ENCODE measurements at regions not wholly inside any gene's neighbourhood (a gene's known extent, or its start where the extent isn't known, plus 50 kb on each side); places are given as distances from the start of the nearest gene placed in this dataset.

DNA sequence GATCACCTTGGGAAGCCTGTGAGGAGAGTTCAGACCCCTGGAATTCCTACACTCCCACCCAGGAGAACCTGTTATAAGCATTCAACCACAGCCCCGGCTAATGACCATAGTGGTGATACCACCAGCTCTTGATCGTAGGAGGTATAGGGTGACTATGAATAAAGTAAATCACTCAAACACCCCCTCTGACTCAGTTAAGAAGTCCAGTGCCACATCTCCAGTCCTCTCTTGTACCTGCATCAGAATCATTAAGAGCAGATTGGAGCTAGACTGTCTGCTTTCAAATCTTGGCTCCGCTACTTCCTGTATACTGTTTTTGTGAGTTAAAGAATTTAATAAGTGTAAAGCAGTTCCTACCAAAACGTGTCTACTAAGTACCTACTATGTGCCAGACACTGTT lies 565.1 kb upstream of the DIPK2B start:
- DNase-seq = no peak

DNA sequence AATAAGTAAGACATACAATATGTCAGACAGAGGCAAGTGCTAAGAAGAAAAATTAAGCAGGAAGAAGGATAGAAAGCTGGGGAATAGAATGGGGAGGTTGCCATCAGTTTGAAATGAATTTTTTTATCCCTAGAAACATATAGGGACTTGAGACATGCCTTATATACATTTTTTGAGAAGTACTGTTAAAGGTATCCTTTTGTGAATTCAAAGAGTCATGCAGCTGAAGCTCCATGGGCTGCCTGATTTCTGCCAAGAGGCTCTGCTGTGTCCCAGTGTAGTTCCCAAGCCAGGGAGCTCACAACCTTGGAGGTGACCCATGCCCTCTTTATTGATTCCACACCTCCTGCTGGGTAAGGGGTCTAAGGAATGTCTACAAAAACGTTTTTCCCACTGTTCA lies 564.6 kb upstream of the DIPK2B start:
- DNase-seq = no peak

DNA sequence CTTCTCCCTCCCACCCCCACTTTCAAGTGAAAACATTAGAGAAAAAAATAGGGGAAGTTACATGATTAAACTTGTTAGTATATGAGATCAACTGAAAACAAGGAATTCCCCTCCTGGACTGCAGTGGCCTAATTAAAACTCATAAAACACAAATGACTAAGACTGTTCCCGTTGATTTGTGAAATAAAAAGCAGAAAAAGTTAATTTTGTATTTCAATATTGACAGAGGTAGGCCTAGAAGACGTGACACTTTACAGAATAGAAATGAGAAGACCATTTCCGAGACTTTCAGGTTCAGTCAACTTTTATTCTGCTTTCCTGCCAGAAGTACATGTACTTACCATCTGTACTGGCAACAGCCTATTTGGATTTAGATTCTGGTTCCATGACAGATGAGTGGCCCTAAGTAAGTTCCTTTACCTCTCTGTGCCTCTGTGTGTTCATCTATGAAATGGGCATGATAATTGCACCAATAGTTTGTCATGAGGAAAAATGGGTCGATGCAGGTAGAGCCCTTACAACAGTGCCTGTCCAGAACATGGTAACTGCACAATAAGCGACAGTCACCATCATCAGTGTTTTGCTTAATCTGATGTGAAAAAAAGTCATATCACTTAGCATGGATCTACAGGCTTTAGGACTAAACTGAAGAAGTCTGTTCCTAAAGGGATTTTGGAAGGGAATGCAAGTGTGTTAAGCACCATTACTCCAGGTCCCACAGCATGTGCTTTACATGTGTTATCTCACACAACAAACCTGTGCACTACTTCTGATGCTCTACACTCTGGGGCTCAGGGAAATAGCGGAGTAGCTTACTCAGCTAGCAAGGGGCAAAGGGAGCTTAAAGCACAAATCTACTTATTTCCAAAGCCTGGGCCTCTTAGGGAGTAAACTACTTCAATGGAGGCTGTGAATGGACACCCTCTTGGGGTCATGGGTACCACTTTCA lies 562.3 kb upstream of the DIPK2B start:
- DNase-seq = no peak

DNA sequence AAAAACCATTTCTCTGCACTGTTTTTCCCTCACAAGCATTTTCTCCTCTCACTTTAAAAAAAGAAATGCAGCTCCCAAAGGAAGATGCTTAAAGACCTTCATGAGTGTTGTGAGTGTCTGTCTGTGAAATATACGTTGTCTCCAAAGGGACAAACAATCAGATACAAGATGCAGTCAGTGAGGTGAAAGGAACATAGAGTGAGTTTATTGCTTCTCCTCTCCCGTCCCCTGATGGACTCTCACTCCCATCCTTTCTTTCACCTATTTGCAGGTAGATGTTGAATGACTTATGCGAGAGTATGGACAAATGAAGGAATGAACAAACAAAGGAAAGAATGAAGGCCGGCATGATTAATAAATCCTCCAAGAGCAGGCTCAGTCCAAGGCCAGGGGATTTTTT lies 561.2 kb upstream of the DIPK2B start:
- DNase-seq = no peak

DNA sequence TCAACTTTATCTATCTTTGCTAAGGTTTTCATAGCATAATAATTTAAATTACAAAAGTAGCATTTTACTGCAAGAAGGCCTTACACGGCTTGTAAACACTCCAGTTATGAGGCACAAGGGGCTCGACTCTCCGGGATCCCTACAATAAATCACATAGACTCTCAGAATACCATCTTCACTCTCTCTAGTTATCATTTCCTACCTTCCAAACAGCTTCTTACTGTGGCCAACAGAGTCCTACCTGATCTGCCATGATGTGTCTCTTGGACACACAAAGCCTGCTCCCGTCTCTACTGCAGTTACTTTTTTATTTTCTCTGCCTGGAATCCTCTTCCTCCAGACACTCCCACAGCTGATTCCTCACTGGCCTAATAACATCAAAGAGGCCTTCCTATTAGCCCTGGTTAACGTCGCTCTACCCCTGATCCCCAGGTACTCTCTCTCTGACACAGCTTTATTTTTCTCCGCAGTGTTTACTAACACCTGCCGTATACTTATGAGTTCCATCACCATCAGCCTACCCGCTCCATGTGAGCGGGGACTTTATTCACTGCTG lies 559.6 kb upstream of the DIPK2B start:
- no peak for DNase-seq

DNA sequence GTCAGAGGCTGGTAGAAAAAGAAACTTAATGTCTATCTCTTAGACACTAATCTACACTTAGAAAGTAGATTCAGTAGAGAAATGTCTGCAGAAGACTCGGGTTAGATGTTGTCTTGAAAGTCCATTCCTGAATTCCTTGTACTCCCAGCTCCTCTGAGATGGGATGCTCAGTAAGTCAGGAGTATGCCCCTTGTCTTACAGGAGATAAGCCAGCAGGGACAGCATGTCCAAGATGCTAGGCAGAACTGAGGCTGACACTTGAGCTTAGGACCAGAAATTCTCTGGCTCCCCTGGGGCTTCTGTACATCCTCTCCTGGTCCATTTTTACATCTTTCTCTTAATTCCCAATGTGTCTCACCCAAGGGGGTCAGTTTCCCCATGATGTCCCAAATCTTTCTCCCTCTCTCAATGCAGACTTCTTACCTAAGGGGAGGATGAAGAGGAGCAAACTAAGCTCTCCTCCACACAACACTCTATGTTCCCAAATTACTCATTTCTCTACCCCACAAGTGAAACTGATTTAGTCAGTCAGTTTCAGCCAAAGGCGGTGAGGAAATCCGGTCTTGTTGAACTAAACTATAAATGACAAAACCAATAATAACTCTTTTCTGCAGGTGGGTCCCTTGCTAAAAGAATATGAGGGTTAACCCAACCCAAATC lies 558.2 kb upstream of the DIPK2B start:
- DNase-seq = no peak

DNA sequence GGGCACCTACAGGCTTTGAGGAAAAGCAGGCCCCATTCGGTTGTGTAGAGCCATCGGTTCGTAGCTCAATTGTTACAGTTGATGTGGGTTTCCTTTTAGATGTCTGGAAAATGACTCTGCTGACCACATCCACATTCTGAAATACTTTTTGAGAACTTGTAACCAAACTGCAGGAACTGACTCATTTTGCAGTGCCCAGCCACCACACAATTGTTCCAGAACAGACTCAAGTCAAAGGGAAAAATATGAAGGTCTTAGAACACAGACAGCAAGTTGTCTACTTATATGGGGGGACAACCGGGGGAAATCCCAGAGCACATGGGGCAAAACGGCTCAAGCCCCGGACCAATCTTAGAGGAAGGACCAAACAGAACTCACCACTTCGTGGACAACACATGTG lies 557.6 kb upstream of the DIPK2B start:
- DNase-seq = peak; percentile 58

DNA sequence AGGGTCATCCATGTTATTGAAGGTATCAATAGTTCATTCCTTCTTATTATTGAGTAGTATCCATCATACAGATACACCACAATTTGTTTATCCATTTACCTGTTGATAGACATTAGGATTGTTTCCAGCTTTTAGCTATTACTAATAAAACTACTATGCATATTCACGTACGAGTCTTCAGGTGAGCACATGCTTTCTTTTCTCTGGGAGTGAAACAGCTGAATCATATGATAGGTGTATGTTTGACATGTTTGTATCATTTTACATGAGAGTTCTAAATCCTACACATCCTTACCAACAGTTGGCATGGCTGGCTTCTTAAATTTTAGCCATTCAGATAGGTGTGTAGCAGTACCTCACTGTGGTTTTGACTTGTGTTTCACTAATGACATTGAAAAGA lies 556.6 kb upstream of the DIPK2B start:
- no peak for DNase-seq

DNA sequence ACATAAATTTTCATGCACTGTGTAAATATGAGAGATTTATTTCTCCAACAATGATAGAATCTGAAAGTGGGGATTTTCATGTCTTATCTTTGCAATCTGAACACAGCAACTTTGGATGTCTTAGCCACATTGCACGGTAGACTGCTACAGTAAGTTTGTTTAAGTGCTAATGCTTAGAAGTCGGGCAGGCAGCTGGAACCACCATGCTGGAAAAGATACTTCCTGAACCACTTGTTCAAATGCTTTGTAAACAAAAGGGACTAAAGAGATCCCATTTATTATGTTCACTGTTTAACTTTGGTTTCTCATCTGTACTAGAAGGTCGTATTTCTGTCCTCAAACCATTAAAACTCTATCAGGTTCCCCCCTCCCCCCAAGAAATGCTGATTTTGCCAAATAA lies 555.9 kb upstream of the DIPK2B start:
- no peak for DNase-seq

DNA sequence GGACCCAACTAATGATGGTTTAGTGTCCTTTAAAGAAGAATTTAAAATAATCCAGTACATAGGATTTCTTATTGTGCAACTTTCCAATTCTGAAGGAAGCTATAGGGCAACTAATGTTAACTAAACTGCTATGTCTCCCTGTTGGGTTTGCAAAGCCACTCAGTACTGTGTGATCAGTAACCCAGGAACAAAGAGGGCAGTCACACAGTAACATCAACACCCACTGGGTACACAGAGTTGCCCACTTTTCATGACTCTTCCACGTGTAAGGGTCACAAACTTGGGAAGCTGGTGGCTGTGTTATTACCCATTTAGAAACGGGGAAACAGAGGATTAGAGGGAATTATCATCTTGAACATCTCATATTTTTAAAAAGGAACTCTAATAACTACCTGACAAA lies 555.0 kb upstream of the DIPK2B start:
- no peak for DNase-seq

DNA sequence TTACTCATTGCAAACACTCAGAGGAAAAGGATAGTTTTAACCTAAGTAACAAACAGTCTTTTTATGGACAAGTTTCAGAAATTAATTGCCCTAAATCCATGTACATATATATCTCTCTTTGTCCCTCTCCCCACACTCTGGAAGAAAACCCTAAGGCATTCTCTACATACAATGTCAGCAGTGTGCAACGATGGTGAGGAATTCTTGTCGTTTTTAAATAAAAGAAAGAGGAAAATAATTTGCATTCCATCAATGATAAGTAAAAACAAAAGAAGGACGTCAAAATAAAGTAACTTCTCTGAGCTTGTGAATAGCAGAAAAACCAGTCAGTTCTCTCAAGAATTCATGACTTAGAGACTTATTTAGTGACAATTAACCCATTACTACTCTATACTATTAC lies 550.5 kb upstream of the DIPK2B start:
- no peak for DNase-seq

DNA sequence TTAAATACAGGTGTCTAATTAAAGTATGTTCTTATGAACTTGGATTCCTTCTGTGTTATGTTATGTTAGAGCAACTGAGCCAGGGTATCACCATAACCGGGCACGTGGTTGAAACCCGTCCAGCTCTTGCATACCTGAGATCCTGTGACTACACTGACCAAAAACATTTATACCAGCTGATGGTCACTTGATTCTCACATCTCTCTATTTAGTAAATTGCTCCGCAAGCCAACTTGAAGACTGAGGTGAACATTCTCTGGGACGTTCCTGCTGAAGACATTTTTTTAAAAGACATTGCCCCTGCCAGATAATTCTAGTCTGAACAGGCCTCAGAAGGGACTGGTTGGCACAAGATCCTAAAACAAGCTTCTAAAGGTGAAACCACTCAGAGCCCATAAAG lies 550.0 kb upstream of the DIPK2B start:
- DNase-seq = no peak

DNA sequence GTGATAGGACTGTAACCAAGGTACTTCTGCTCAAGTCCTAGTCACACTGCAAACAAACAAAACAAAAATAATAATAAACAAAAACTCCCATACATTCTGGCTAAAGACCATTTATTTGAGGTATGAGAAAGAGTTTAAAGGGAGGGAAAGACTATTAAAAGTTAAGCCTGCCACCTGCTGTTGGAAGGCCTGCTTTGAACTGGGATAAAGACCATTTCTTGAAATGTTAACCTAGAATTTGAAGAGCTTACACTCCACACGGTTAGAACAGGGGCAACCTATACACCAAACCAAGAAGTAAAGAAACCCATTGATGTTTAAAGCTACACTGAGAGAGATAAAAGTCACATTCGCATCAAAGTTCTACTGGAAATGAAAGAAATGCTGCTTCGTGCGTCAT lies 548.7 kb upstream of the DIPK2B start:
- no peak for DNase-seq

DNA sequence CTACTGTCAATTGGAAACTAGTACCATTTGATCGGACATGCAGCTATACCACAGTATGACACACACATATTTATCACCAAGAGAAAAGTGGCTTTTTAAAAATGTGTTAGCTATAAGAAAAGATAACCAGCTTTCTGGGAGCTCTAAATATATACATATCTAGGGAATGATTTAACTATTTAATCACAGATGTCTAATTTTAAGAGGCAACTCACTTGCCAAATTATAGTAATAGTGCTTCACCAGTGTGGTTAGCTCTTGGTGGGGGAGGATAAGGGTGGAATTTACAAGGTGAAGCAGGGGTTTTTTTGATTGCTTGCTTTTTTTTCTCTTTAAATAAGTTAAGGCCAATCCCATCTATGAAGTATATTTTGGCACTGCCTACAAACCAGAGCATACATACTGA lies 547.7 kb upstream of the DIPK2B start:
- DNase-seq = no peak

DNA sequence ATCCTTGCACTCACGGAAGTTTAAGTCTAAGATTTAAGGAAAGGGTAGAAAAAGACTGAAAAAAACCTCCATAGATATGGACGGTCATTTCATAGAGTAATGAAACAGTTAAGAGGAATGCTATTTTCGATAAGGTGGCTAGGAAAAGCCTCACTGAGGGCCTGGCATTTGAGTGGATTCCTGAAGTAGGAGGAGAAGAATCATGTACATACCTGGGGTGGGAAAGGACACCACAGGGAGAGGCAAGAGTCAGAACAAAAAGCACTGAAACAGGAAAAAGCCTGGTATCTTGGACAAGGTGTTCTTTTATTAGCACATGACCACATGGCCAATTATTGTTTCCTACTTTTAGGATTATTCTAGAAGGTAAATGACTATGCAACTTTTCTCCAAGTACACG lies 547.2 kb upstream of the DIPK2B start:
- no peak for DNase-seq

DNA sequence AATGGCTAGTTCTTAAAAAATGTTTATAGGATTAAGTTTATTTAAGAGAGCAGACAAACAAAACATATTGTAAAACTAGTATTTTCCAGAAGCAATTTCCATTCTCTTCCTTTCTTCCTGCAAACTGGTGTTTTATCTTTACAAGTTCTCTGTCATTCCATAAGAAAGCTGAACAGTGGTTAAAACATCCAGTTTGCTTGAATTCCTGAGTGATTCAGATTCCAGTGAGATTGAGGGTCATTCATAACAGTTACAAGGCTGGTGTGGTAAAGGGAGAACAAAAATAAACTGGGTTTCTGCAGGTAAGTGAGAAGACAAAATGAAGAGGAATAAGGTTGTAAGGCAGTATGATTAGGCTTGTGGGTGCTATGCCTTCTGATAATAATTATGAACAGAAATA lies 544.8 kb upstream of the DIPK2B start:
- no peak for DNase-seq

DNA sequence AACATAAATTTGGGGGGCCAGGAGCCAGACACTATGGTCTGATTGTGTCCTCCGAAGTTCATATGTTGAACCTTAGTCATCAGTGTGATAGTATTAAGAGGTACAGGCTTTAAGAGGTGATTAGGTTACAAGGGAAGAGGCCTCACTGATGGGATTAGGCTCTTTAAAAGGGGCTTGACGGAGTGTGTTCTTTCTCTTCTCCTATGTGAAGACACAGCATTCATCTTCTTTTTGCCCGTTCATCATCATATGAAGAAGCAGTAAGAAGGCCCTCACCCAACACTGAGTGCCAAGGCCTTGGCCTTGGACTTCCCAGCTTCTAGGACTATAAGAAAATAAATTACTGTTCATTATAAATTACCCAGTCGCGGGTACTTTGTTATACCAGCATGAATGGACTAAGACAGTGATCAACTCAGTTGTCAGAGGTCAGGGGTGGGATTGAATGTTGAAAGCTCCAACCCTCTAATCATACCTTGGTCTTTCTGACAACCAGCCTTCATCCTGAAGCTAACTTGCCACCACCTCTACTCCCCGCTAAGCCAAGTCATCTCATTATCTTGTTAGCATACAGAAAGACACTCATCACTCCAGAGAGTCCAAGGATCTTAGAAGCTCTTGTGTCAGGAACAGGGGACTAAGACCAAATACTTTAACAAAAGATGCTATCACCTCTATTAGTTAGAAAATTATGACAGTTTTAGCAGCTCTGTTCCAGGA lies 543.4 kb upstream of the DIPK2B start:
- no peak for DNase-seq

DNA sequence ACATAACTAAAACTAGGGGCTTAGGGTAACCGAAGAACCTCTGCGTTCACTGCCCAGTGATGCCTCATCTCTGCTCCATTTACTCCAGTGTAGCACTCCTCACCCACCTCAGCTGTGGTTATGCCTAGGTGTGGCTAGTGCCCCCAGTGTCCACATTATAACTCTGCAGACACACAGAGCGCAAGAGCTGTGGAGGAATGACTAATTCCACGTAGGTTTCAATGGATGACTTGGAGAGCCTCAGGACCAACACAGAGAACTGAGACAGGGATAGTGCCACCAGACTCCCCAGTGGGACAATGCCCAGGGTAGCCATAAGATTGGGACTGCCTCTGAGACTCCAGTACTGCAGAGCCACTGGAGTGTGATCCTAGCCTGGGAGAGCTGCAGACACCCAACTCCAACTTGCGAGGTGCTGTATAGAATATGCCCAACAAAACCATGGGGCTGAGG lies 542.4 kb upstream of the DIPK2B start:
- no peak for DNase-seq

DNA sequence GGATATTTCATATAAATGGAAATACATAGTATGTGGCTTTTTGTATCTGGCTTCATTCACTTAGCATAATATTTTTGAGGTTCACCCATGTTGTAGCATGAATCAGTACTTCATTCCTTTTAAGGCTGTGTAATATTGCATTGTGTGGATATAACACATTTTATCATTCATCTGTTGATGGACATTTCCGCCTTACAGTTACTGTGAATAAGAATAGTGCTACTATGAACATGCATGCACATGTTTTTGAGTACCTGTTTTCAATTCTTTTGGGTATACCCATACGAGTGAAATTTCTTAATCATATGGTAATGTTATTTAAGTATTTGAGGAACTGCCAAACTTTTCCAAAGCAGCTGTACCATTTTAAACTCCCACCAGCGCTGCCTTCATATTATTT lies 539.6 kb upstream of the DIPK2B start:
- no peak for DNase-seq

DNA sequence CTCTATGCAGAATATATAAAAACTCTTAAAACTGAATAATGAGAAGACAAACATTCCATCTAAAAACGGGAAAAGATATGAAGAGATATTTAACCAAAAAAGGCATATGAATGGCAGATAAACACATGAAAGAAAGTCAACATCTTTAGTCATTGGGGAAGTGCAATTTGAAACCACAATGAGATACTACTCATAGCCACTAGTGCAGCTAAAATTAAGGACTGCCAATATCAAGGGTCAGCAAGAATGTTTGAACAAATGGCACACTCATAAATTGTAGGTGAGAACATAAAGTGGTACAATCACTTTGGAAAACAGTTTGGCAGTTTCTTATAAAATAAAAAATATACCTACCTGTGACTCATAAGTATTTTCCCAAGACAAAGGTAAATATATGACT lies 534.9 kb upstream of the DIPK2B start:
- DNase-seq = no peak

DNA sequence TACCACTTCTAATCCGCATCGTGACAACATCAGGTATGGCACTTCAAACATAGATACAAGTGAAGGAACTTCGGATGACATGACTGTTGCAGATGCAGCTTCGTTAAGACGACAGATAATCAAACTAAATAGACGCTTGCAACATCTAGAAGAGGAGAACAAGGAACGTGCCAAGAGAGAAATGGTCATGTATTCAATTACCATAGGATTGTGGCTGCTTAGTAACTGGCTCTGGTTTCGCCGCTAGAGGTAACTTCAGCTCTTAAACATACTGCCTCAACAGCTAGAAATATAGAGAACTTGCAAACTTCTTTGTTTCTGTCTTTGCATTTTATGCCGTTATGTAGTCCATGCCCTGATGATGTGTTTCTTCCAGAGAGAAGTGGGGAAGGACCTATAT lies 530.8 kb upstream of the DIPK2B start:
- DNase-seq = no peak

DNA sequence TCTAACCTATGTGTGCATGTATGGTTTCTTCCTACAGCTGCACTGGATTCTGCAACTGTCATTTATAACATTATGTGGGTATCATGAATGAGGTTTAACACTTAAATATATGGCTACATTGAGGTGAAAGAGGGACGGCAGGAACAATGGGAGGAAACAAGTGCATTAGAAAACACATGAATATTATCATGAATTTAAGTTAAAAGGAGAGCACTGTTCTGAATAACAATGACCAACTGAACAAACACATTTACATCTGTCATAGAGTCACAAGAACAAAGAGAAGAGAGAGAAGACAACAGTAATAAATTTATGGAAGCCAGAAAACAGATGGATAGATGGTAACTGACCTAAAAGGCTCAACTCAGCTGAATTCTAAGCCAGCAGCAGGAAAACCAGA lies 527.1 kb upstream of the DIPK2B start:
- DNase-seq = no peak

DNA sequence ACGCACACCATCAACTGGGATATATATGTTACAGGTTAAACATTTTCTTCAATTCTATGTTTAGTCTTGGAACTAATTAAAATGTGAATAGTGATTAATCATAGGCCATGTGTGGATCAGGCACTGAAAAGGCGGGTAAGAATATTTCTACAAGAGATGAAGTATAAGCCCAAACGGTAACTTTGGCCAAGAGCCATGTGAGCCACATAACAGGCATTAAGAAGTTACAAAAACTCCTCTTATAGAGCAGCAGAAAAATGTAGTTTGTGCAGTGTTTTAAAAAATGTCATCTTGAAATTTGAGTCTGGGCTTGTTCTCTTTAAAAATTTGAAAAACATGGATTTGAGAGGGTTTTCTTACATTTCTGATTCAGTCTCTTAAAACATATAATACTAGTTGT lies 521.8 kb upstream of the DIPK2B start:
- DNase-seq = no peak

Data from kidney glomerular epithelial cell (primary cell).